GM21576 (cell line): ENCODE measurements at regions not wholly inside any gene's neighbourhood (a gene's known extent, or its start where the extent isn't known, plus 50 kb on each side); places are given as distances from the start of the nearest gene placed in this dataset.

Experiments used
- ATAC-seq: cut with Tn5 transposase; IDR thresholded peaks from one replicate; pipeline ENCODE4 v1.9.1; 2021; ENCODE audit warnings: mild to moderate bottlenecking, moderate library complexity; ENCODE audit not compliant: unreplicated experiment

DNA sequence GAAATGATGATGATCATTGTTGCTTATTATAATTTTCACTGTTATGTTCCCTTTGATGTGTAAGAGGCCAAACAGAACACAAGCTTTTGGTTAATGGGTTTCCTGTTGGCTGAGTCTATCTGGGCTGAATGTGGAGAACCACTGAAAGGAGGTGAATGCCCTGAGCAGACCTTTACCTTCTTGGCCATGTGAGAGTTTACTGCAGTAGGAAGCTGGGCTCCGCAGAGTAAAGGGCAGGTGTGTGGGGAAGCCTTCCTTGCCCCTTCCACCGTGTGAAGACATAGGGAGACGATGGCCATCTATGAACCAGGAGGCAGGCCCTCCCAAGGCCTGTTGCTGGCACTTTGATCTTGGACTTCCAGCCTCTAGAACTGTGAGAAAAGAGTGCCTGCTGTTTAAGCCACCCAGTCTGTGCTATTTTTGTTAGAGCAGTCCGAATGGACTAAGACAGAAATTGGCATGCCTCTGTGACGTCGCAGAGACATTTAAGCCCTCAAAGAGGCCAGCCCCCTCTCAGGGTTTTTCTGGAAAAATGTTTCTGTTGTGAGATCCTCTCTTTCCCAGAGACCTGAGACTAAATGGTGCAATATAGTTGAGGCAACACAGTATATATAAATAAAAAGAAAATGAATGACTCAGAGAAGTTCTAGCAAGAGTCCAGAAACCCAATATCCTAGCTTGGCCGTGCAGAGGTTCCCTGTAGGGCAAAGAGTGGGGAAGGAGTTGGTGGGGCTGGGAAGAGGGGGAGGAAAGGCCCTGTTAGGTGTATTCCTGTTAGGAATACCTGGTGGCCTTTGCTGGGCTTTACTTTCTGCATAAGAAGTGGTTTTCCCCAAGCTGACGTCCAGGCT lies 121.9 kb upstream of the LGALSL start:
- no peak for ATAC-seq

DNA sequence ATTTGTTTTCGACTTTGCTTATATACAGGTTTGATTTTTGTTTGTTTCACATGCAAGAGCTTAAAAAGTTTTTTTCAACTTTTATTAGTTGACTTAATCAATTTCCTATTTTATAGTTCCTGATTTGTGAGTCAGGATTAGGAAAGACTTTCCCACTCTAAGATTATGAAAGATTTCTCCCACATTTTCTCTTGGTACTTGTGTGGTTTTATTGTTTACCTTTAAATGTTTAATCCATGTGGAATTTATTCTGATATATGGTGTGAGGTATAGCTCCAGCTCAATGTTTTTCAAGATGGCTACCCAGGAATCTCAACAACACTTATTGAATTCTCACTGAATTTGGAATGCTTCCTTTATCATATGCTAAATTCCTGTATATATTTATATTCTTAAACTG lies 117.8 kb upstream of the LGALSL start:
- ATAC-seq, result no peak

DNA sequence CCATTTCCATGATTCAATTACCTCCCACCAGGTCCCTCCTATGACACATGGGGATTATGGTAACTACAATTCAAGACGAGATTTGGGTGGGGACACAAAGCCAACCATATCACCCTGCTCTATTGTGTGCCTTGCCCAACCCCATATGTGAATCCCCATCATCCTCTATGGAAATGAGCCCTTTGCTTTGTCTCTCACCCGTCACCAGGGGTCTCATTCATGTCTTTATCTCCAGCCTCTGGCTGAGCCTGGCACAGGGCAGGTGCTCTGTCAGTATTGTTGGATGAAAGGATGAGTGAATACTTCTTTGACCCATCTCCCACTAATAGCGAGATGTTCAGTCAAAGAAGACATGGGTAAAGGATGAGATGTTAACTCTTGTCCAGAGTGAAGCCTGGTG lies 116.6 kb upstream of the LGALSL start:
- no peak for ATAC-seq

GRCh38 chr2:64338108-64338507 lies 115.9 kb upstream of the LGALSL start:
- no peak for ATAC-seq

GRCh38 chr2:64338910-64339500 lies 115.0 kb upstream of the LGALSL start:
- no peak for ATAC-seq

- ATAC-seq, result no peak
Observed at GRCh38 chr2:64341461-64341860, 112.5 kb upstream of the LGALSL start.

DNA sequence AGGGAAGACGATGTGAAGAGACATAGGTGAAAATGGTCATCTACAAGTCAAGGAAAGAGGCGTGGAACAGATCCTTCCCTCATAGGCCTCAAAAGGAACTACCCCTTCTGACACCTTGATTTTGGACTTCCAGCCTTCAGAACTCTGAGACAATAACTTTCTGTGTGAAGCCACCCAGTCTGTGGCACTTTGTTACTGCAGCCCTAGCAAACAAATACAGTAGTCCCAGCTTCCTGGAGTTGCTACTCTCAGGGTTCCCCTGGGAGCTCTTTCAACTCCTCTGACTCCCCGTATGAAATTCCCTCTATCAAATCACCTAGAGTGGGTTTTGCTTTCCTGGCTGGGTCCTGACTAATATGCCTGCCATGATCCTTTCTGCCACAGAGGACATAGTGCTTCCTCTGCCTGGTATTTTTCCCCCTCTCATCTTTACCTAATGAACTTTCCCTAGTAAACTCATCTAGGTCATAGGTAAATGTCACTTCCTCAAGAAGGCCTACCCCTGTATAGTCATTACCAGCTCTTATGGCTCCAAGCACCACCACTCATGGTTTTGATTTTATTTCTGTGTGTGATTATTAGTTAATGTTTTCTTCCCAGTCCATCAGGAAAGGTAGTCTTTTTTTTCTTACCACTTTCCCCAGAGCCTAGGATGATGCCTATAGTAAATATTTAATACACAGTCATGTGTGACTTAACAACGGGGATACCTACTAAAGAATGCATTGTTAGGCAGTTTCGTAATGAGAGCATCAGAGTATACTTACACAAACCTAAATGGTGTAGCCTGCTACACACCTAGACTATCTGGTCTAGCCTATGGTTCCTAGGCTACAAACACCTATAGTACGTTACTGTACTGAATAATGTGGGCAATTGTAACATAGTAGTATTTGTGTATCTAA lies 111.5 kb upstream of the LGALSL start:
- ATAC-seq, result no peak

DNA sequence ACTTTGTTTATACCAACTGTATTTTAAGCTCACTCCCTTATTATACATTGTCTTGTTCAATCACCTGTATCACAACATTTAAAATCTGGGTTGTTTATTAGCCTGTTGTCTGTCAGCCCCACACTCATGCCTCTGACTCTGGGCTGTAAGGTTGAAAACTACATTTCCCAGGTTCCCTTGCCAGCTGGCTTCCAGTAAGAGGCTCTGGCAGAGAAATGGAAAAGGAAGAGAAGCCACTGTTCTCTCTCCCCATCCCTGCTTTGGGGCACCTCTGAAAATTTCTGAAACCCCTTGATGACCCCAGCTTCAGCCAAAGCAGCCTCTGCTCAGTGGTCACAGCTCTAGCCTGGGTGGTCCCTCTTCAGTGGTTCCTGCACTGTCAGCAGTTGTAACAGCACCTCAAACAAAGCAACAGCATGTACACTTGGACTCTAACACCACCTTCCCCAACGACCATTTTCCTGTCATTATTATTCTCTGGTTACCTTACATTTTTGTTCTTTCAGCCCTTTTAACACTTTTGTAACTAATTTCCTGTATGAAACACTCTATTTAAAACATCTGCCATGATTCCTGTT lies 108.9 kb upstream of the LGALSL start:
- ATAC-seq, result no peak

DNA sequence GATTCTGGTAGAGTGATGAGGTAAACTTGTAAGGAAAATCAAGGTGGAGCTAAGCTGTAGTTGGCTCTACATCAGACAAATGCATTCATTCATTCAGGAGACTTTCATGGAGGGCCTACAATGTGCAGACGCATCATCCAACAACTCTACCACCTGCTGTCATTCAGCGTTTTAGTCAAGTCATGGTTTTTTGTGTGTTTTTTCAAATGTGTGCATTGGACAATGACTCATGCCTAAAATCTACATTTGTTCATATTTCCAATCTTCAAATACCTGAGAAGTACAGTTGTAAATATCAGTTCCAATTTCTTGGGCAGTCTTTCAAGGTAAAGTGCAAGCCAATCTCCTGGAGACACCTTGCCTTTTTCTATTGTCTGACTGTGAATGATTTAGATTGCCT lies 108.0 kb upstream of the LGALSL start:
- ATAC-seq, result no peak

GRCh38 chr2:64348386-64349130 lies 105.4 kb upstream of the LGALSL start:
- no peak for ATAC-seq

GRCh38 chr2:64349131-64349530 lies 104.8 kb upstream of the LGALSL start:
- no peak for ATAC-seq

DNA sequence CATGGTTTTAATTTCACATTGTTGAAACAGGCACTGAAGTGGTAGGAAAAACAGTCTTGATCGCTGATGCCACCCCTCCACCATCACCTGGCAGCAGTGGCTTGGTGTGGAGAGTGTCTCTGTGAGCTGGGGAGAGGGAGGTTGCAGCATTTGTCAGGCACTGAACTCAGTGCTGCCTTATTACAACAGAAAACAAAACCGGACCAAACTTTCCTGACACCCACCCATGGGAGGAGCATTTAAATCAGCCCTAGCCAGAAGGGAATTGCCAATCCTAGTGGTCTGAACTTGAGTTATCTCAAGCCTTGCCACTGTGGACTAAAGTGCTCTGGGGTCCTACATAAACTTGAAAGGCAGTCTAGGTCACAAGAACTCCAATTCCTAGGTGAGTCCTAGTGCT lies 103.0 kb upstream of the LGALSL start:
- ATAC-seq, result no peak

DNA sequence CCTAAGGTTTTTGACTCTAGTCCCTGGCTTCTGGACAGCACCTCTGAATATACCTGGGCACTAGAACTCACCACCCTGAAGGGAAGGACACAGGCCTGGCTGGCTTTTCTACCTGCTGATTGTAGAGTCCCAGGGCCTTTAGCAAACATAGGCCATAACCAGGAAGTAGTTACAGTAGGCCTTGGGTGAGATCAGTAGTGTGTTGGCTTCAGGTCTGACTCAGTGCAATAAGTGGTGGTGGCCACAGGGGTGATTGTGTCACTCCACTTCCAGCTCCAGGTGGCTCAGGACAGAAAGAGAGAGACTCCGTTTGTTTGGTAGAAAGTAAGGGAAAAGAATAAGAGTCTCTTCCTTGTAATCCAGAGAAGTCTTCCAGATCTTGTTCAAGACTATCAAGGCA lies 101.7 kb upstream of the LGALSL start:
- no peak for ATAC-seq

DNA sequence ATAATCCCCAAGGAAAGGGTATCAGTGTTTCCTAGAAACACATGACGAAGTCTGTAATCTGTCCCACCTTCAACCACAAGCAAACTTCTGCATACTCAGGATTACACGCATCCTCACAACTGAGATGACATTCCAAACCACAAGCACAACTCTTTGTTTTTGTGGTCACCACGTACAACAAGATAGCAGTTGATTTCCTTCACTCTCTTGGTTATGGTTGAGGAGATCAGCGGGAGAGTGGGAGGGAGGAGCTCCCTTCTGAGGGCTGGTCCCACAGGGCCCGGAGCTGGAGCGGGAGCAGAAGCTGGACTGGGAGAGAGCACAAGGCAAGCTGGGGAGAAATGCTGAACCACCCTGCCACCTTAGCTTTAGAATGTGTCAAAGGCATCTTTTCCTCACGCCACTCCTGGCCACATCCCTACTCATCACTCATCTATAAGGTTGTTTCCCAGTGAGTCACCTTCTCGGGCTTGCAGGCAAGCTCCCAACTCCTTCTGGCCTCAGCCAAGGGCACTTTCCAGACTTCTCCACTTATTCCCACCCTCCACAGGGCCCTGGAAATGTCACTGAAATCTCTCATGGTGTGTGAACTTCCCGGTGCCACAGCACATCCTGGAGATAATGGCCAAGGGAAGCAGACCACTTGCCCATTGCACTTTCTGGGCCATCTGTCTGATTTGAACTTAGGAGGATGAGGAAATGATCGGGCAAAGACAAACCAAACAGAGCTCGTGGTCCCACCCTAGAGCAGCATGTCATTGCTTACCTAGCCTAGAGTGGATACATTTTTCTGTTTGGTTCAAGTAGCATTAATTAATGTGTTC lies 98.9 kb upstream of the LGALSL start:
- ATAC-seq, result no peak

DNA sequence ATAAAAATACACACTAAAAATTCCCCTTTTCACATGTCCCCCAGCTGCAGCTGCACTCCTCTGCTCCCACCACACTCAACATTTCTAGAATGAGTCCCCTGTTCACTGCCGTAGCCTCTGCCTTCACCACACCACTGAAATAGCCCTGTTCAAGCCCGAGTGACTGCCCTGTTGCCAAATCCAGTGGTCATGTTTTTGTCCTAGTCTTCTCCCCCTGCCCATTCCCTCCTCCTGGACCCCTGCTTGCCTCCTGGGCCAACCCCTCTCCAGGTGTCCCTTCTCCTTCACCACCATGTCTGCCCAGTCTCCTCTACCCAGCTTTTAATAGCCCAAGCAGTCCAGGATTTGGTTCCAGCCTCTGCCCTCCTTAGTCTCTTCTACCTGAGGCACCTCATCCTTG lies 97.1 kb upstream of the LGALSL start:
- ATAC-seq, result no peak

GRCh38 chr2:64359171-64359891 lies 94.6 kb upstream of the LGALSL start:
- peak; percentile 28 for ATAC-seq

DNA sequence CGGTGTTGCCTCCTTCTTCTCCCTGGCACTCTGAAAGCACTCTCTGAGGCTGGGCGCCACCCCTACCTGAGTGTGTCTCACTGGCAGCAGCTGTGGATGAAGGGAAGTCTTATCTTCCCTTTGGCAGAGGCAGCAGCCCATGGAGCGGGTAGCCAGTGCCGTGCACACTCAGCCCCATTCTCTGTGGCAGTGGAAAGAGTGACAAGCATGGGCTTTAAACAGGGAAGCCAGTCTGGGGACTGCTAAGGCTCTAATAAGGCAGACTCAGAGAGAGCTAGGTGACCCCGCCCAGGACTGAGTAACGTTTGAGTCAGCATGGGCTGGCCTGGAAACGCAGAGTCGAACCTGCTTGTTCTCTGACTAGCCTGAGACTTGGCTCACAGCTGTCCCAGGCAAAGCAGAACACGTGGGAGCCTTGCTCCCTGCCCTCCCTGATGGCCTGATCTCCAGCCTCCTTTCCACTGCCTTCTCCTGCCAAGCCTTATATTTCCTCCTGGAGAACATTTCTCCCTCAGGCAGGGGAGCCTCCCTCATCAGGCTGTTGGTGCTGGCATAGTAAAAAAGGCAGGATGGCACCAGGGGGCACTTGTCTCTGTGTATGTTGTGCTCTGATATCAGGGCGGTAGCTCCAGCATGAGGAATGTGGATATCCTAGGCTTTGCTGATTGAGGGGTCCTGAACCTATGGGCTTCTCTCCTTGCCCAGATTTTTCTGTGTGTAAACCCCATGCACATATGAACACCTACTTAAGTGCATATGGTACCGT lies 93.9 kb upstream of the LGALSL start:
- ATAC-seq, result peak; percentile 75
